HG02852 (cell line): ENCODE measurements at regions not wholly inside any gene's neighbourhood (a gene's known extent, or its start where the extent isn't known, plus 50 kb on each side); places are given as distances from the start of the nearest gene placed in this dataset.
"Not testable (repeated sequence)": the region's sequence is repeated elsewhere in the genome, so short reads cannot be mapped to it uniquely, and the experiment has no call there.

Experiments used
- ATAC-seq: cut with Tn5 transposase; IDR thresholded peaks from one replicate; pipeline ENCODE4 v1.9.1; 2021; ENCODE audit warnings: mild to moderate bottlenecking, moderate library complexity; ENCODE audit not compliant: unreplicated experiment

DNA sequence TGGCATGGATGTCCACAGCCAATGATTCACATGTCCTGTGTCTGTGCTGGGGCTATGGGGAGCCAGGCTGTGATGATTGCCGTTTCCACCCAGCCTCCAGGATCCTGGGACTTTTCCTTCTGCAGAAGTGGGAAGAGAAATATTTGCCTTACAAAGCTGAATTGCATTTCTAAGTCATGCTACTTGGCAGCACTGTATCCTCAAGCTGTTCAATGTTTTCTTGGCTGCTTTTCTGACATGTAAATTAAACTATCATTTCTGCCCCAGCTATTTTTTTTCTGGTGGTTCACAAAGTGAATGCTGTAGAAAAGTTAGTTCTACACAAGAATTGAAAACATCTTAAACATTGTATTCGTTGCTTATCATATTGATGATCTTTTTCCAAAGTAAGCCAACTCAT lies 51.9 kb upstream of the TCERG1L start:
- no peak for ATAC-seq

DNA sequence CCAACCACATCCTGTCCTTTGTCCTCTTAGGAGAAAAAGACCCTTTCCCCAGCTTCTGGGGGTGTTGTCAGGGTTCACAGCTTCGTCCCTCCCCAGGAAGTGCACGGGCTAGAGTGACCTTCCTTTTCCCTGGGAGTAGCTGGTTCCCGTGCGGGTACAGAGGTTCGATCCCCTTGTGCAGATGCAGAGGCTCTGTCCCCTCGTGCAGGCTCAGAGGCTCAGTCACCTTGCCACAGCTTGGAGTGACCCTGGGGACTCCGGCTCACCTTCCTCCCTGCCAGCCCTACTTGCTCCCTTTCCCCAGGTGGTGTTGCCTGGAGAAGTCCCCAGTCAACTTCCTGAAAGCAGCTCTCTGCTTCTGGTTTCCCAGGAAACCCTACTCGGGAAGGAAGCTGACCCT lies 60.0 kb upstream of the TCERG1L start:
- ATAC-seq = no peak

DNA sequence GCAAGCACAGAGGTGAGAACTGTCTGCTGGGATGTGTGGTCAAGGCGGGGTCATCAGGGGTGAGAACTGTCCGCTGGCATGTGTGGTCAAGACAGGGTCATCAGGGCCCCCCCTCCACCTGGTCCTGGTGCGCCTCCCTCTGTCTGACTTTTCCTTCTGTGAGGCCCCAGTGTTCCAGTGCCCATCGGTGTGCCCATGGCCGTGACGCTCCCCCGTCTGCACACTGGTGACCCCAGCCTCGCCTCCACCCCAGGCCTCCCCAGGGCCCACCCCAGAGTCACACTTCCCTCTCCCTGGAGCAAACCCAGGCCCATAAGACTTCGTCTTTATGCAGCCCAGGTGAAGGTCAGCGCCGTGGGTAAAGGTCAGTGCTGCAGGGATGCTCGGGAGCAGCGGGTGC lies 70.1 kb upstream of the TCERG1L start:
- ATAC-seq = no peak

DNA sequence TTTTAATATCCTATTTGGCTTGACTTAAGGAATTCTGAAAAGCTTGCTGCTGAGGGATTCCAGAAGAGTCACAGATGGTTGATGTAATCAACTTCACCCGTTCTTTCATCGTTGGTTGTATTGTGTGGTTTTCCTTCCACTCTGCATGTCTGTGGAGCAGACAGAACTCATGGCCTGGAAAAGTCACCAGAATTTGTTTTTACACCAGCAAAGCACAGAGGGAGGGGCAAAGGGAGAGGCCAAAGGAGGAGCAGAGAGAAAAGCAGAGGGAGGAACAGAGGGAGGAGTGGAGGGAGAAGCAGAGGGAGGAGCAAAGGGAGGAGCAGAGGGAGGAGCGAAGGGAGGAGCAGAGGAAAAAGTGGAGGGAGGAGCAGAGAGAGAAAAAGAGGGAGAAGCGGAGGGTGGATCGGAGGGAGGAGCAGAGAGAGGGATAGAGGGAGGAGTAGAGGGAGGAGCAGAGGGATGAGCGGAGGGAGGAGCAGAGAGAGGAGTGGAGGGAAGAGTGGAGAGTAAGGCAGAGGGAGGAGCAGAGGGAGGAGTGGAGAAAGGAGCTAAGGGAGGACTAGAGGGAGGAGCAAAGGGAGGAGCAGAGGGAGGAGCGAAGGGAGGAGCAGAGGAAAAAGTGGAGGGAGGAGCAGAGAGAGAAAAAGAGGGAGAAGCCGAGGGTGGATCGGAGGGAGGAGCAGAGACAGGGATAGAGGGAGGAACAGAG lies 73.8 kb upstream of the TCERG1L start:
- ATAC-seq = not testable (repeated sequence)

- no peak for ATAC-seq
Measured at GRCh38 chr10:131387018-131387529, 75.6 kb upstream of the TCERG1L start.

DNA sequence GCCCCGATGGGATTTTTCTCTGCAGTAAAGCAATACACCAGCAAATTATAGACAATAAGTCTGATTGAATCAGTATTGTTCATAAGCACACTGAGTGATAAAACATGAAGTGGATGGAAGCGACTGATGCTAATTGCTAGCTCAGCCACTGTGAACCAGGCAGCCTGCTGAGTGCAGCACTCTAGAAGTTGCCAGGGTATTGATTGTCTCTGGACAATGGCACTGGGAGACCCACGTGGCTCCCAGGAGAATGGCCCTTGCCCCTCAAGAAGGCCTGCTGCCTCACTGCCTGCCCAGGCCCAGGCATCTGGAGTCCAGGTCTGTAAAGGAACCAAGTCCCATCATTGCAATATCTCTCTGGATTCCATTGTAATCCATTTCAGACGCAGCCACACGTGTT lies 80.4 kb upstream of the TCERG1L start:
- ATAC-seq = no peak

GRCh38 chr10:131396121-131397050 lies 84.9 kb upstream of the TCERG1L start:
- ATAC-seq = no peak

- no peak for ATAC-seq
Measured at GRCh38 chr10:131398166-131398565, 86.6 kb upstream of the TCERG1L start.

GRCh38 chr10:131399981-131400380 lies 88.5 kb upstream of the TCERG1L start:
- ATAC-seq = no peak

- no peak for ATAC-seq
Measured at GRCh38 chr10:131400513-131400912, 89.0 kb upstream of the TCERG1L start.

GRCh38 chr10:131402771-131403650 lies 91.5 kb upstream of the TCERG1L start:
- ATAC-seq = no peak

- ATAC-seq = no peak
Measured at GRCh38 chr10:131403936-131404335, 92.4 kb upstream of the TCERG1L start.

GRCh38 chr10:131404886-131405285 lies 93.4 kb upstream of the TCERG1L start:
- no peak for ATAC-seq

- ATAC-seq = no peak
Measured at GRCh38 chr10:131406676-131407392, 95.3 kb upstream of the TCERG1L start.

GRCh38 chr10:131418681-131419080 lies 107.2 kb upstream of the TCERG1L start:
- no peak for ATAC-seq

DNA sequence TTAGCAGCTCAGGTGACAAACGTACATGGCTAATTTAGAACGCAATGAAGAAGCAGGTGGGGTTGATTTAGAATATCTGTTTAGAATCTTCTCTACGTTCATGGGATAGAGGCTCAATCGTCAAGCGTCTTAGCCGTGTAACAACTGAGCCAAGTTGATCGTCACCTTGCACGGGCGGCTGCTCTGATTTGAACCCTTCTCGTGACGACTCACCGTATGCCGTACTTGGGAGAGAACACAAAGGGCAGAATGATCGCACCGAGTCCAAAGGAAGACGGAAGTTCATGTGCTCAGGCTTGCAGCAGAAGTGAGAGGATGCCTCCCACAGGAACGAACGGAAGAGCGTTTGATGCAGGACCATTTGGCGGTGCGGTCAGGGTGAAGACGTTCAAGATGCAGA lies 108.3 kb upstream of the TCERG1L start:
- no peak for ATAC-seq

DNA sequence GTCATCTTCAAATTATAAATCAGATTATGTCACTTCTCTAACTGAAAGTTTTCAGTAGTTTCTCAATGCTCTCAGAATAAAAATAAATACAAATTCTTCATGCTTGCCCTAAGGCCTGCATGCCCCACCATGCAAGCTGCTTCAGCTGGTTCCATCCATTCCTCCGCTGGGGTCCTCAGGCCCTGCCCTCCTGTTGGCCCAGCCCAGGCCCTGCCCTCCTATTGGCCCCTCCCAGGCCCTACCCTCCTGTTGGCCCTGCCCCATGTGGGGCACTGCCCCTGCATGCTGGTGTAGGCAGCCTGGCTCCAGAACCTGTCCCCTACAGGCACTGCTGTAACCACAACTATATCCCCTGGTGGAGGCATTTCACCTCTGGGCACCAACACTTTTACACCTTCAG lies 109.3 kb upstream of the TCERG1L start:
- ATAC-seq = no peak

GRCh38 chr10:131421381-131421780 lies 109.9 kb upstream of the TCERG1L start:
- ATAC-seq = no peak

DNA sequence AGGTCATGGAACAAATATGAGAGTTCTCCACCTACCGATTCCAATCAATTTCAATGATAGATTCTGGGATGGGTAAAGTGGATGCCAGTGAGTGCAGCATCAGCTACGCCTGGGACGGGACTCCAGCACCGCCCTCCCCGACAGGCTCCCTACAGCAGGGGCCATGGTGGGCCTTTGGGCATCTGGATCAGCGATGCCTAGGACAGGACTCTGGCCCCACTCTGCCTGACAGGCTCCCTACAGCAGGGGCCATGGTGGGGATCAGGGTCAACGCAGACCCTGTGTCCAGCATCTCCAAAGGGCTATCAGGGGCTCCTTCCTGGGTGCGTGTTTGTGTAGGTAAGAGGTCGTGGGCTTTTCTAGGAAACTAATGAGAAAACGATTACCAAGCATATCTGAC lies 111.2 kb upstream of the TCERG1L start:
- no peak for ATAC-seq

DNA sequence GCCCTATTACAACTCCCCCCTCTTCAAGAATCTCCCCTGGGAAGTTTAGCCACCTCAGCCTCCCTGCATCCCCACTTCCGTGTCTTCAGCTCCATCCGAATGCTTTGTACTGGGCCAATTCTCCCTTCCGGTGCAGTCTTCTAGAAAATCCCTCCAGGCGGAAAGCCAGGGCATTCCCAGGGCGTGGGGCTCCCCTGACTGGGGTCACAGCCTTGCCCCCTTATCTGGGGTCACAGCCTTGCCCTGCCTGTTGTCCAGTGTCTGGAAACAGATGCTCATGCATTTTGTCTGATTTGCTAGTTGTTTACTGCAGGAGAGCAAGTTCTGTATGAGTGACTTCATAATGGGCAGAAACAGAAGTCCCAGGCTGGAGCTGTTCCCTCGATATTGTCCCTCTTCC lies 112.5 kb upstream of the TCERG1L start:
- ATAC-seq = no peak
